GDM1 (cell line): ENCODE measurements at regions not wholly inside any gene's neighbourhood (a gene's known extent, or its start where the extent isn't known, plus 50 kb on each side); places are given as distances from the start of the nearest gene placed in this dataset.

Experiments used
- DNase-seq: peaks from one replicate; lab custom pipeline; 2025; lab: John Stamatoyannopoulos, UW

DNA sequence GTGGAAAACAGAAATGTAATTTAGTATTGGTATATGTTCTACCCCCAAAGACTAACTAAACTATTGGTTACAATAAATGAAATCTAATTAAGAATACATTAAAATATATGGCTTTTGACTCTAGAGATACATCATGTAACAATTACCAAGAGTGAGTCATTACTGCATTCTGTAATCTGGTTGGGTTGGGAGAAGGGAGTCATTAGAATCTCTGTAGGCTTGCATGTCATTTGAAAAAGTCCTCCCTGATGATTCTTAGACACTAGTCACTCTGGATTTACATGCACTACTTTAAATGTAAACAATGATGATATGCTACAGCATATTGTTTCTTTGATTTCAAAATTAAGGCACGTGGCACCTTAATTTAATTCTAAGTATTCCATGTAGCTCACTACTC is 293.4 kb upstream of the CHST9 start:
- DNase-seq = no peak

DNA sequence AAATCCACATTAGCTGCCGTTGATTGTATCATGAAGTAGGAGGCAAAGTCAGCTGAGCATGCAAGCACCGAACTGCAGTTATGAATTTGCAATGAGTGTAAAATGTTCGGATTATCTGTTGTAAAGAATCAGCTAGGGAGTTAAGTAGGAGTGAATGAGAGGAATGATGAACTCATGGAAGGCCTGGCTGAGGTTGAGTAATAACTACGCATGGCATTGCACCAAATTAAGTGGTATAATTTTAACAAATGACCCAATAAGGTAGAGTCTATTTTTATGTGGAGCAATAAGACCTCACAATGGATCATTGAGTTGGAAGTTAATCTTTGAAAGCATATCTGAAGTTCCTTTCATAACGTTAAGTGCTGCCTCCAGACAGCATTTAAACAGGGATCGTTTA is 288.2 kb upstream of the CHST9 start:
- DNase-seq = no peak

DNA sequence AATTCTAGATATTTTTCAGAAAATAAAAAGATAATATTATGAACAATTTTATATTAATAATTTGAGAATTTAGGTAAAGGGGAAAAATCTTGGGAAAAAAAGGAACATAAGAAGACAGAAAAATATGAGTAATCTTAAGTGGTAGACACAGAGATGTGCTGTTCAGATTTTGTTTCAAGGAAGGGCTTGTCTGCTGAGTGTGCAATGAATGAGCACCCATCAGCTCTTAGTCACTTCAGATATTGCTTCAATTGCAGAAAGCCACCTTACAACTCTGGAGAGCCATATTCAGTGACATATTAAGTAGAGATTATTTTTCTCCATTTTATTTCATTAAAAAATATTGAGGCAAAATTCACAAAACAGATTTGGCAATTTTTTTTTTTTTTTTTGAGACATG is 282.0 kb upstream of the CHST9 start:
- no peak for DNase-seq

DNA sequence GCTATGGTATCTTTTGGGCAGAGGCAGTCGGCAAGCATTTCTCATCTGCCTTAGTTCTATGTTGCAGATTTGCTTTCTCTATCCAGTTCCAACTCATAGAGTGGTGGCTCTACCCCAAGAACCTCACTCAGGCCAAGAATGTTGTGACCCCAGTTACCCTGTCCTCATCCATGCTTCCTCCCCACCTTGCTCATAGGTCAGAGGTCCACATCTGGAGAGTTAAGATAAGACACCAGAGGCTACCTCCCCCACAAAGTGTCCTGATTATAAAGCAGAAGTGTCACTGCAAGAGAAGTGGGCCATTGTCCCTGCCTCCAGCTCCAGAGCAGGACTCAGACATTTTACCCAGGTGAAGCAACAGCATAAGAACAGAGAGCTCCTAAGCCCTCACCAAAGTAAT is 276.8 kb upstream of the CHST9 start:
- DNase-seq = no peak

DNA sequence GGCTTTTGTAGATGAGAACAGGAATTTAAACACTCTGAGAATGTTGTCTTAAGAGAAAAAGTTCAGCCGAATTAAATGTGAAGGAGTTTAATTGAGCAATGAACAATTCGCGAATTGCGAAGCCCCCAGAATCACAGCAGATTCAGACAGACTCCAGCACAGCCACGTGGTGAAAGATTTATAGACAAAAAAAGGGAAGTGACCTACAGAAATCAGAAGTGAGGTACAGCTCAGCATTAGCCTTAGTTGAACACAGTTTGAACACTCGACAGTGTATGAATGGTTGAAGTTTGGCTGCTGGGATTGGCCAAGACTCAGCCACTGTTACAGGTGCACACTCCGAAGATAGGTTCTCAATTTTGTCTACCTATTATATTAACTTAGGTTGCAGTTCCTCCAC is 264.0 kb upstream of the CHST9 start:
- no peak for DNase-seq

DNA sequence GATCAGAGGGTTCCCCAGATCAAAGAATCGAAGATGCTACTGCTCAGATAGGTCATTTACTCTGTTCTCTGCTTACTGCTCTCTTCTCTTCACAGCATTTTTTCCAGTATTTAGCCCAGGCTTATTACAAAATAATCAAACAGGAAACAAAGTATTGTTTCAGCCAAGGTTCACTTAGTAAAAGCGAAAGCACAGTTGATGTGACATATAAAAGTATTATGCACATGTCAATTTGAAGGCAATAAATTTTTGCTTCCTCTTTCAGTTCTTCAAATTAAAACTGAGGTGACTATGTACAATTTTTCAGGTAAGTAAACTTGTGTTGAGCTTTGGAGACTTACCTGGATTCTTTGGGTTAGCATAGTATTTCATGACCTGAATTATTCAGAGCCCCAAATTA is 262.8 kb upstream of the CHST9 start:
- DNase-seq = no peak

DNA sequence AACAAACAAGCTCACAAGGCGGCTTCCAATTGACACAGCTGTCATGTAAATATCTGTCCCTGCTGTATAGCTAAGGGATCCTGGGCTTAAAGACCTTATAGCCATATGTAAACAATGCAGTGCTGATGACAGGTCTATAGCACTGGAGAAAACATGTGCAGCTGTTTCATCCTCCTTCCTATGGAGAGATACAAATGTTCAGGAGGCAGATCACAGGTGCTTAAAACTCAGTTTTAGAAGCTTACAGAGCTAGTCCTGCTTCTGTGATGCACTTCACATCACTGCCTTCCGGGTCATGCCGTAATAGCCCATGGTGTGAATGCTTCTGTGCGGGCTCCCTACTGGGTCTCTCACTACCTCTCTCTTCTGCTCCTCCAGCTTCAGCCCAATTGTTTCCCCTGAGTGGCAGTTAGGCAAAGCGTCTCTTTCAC is 262.4 kb upstream of the CHST9 start:
- DNase-seq = no peak

DNA sequence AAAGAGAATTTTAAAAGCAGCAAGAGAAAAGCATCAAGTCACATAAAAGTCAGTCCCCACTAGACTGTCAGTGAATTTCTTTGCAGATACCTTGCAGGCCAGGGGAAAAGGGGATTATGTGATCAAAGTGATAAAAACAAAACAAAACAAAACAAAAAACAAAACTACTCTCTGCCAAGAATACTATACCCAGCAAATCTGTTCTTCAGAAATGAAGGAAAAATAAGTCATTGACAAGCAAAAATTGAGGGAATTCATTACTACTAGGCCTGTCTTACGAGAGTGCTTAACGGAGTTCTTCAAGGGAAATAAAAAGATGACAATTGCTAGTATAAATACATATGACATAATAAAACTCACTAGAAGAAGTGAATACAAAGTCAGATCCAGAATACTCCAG is 245.5 kb upstream of the CHST9 start:
- no peak for DNase-seq

DNA sequence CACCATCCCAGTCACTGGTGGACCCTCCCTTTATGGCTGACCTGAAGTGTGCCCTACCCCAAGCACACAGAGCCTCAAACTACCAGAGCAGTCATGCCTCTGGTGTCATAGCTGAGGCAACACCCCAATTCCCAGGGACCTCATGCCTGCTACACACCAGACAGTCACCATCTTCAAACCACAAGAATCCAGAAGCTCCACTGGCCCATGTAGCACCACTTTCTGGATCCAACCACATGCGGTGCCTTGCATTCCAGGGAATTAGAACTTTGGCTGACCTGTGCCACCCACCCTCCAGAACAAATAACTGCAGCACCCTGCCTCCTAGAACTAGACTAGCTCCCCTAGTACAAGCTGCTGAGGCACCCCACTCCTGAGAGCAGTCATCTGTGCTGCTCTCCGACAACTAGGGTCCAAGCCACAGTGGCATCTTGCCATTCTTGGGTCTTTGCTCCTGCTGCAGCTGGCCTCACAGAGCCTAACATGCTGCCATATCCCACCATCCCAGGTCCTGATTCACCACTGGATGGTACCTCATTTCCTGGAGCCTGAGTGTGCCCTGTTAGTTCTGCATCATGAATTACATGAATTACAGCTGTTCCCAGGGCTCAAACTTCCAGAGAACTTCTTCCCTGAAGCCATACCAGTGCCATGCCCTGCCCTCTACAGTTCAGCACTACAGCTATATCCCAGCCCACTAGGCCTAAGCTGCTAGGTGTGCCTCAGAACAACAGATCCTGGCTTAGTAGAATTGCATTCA is 243.8 kb upstream of the CHST9 start:
- DNase-seq = no peak

DNA sequence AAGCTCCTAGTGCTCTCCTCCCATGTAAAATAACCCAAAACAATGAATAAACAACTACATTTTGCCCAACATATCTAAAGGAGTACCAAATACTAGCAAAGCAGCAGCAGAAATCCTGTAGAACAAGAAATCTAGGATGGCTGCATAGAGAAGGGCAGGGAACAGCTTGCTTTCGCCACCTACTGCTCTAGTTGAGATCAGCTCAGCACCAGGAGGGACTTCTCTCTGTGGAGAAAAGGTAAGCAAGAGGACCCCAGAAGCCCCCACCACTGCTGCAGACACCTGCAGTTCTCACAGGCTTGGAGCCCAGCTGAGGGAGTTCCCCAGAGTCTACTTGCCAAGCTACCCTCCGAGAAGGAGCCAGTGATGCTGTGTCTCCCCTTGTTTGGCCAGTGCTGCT is 243.0 kb upstream of the CHST9 start:
- no peak for DNase-seq

DNA sequence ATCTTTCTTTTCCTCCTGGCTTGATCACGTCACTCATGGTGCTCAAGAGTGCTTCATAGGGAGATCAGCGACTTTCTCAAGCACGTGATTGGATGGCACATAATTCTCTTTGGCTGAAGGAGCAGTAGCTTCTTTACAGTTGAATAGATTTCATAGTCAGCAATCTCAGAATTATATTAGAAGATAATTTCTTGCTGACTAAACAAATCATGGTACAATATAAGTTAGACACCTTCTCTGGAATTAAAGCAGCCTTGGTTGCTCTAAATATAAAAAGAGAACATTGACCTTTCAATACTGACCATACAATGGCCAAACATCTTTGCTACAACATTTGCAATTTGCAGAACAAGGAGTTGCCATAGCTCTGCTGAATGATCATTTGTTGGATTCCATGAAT is 238.5 kb upstream of the CHST9 start:
- DNase-seq = no peak

DNA sequence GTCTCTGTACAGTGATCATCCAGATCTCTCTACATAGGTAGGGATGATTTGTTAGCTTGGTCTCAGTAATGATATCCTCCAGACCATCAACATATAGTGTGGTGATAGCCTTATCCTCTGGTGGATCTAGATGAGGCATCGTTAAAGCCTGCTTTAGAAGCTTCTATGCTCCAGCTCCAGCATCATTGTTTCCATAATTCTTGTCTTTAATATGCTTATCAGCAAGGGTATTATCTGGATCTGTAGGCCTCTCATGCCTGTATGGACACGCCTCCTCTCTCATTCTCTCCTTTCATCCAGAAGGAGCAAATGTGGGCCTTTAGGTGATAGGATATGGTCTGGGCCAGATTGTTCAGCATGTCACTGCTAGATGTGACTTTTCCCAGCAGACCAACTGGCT is 234.5 kb upstream of the CHST9 start:
- DNase-seq = no peak

DNA sequence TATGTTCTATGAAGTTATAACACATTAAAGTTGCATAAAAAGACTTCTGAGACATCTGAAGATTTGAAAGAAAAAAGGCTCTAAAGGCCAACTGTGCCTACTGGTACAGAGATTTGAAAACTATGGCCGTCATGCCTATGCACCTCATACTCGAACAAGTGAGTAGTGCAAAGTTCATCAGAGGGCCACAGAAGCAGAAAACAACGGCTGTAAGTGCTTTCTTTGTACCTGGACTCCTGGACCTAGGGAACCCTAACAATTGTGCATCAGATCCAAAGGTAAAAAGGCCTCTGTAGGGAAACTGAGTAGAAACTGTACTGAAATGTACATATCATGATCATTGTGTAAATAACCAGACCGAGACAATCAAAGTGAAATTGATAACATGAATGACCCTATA is 230.4 kb upstream of the CHST9 start:
- no peak for DNase-seq

DNA sequence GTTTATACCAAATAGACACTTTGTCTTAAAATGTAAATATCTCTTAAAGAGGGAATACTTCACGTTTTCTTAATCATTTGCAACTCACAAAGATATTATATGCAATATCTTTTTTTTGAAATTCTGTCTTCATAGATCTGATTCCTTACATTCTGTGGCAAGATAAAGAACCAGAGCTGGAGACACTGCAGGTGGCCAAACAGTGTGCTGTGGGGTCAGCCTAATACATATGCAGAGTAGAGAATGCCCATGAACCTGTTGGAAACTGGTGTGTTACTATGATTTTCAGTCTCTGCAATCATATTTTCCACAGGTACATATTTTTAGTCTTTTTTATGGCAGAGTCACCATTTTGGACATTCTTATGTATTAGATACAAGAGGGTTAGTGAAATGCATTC is 229.6 kb upstream of the CHST9 start:
- DNase-seq = no peak

DNA sequence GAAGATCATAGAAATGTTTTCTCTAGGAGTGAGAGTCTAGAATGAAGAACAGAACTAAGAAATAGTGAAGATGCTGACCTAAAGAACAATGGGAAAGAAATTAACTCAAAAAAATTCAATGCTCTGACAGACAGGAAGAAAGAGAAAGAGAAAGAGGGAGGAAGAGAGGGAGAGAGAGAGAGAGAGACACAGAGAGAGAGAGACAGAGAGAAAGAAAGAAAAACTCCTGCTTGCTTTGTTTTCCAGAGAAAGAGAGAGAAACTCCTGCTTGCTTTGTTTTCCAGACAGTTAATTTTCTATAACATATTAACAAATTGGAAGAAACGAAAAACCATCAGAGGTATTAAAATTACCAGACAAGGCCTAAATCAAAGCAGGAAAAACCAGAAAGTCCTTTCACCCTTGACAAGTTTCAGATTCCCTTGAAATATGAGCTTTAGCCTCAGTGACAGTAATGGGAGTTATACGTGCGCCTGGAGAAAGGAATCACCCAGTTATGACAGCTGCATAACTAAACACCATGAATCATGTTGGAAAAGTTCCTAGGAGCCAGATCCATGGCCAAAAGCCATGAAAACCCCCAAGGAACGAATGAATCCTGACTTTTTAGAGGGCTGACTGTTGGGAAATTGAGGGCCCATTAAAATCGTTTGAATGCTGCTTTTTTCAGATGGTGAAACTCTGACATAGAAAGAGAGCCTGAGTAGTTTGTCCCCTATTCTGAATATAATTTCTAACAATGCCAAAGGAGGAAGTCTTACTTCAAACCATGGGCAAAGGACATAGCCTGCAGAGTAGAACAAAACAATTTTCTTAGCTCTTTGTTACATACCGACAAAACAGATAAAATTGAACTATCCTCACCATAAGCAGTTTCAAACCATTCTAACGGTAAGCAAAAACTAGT is 228.6 kb upstream of the CHST9 start:
- DNase-seq = no peak

DNA sequence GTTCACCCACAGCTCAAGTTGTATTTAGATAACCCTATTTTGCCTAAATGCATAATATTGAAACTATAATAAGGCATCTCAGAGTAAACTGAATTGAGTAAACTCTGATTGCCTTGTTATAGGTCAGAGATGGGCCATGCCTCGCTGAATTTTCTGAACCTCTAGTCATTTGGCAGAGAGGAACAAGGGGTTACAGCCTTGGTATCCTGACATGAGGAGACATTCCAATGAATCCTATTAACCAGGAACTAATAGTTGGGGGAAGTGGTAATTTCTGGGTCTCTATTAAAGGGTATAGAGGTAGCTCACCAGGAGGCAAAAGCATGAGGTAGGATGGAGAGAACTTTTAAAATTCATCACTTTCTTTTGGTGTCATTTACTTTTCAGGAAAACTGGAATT is 227.4 kb upstream of the CHST9 start:
- DNase-seq = no peak

DNA sequence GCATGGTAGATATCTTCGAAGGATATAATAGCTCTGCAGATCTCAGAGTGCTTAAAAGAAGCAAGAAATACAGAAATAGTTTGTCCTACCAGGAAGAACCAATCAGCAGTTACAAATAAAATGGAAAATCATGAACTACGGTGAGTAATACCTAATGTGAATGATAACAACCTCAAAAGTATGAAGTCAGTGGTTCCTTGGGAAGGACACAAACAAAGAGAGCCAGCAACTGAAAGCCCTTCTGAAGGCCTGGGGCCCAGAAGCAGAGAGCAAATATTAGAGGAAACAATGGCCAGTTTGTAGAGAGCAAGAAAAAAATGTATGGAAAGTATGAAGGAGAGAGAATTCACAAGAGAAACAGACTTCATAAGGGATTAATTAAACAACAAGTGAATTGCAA is 226.8 kb upstream of the CHST9 start:
- no peak for DNase-seq

DNA sequence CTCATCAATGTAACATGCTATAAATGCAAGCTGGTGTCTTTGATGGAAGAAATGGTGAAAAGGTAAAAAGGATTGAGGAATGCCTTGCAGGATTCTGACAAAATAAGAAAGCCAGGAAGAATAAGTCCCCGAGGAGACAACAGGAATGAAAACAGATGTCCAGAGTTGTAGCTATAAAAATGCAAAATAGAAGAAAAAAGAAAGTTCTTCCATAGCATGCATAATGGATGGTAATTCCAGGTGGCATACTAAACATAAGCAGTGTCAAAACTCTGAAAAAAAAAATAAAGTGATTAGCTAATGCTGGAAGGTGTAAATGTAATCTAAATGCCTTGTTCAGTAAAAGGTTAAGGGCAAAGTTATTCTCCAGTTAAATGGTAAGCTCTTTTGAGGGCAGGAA is 225.9 kb upstream of the CHST9 start:
- no peak for DNase-seq

DNA sequence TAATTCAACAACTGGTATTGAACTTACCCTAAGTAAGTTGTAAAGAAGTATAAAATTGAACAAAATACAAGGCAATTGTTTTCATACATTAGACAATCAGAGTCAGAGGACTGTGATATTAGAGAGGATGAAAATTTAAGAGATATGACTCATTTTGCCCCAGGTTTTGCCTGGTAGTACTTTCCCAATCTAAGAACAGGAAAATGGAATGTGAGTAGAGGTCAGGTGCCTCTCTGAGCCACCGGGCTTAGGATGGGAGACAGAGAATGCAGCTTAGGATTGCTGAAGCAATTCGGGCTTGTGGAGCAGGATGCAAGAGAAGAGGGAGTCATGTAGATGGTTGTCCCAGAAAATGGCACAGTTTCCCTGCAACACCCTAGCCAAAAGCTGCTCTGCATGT is 219.7 kb upstream of the CHST9 start:
- no peak for DNase-seq

DNA sequence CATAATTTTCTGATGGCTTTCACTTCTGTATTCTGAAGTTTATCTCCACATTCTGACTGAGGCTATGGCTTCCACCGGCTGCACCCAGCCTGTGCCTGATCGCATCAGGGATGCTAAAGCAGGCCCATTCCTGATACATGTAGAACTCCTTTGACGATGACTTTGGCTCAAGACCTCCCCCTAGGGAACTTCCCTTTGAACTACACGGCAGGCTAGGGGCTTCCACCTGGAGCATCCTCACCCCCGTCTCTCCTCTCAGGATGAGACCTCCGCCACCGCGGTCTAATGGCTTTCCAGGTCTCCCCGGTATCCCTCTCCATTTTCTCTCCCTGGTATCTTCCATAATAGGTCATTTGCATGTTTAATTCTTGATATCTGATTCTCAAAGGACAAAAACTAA is 214.9 kb upstream of the CHST9 start:
- DNase-seq = no peak

DNA sequence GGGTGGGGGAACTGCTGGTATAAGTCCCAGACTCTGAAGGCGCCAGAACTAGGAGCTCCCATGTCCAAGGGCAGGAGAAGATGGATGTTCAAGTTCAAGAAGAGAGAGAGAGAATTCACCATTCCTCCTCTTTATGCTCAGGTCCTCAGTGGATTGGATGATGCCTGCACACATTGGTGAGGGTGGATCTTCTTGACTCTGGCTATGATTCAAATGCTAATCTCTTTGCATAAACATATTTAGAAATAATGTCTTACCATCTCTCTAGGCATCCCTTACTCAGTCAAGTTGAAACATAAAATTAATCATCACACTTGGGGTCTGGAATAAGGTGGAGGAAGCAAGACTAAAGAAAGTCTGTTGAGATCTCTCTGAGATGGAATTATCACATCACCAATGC is 210.6 kb upstream of the CHST9 start:
- DNase-seq = no peak

DNA sequence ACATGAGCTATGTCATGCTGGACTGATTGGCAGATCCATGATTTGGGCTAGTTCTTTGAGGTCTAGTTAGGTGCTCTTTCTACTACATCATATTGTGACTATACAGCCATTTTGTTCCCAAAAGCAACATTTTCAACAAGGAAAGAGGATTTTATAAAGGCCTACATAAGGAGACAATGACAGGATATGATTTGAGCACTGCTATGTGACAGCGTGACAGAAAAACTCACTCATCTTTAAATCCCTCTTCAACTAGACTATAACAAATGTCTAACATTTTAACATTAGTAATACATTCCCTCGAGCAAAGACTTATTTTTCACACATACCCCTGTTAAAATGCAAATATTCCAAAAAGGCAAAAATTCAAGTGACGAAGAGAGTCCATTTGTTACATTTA is 209.6 kb upstream of the CHST9 start:
- DNase-seq = no peak

DNA sequence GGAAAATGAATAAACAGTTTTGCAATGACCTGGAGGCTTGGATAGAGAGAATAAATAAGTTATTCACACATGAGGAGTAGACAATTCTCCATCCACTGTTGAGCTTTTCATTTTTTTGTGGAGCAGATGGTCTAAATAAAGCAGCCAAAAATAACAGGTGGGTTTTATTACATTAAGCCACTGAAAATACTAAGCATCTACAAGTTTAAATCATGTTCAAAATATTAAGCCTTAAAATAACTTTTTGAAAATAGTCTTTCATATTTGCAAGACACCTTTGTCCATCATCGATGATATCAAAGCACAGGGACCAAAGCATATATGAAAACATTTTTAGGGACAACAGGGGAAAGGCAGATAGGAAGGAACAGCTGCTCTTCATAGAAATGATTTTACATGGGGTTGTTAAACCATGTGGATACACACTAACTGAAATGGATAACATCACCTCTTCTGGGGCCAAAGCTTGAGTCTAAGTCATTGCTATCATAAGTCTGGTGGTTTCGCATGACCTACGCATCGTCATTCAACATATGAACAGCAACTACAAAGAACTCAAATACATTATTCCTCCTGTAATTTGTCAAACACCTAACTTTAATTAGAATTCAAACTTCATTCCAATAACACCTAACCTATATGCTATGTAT is 197.6 kb upstream of the CHST9 start:
- DNase-seq = no peak
